H1 (cell line): ENCODE measurements at regions not wholly inside any gene's neighbourhood (a gene's known extent, or its start where the extent isn't known, plus 50 kb on each side); places are given as distances from the start of the nearest gene placed in this dataset.

ENCODE experiments used
- CTCF ChIA-PET: fragments of 300-600 bp; sonication (Branson Sonifier 250); formaldehyde crosslinking; loops from one replicate; lab custom pipeline; 2021; ENCODE audit not compliant: partially characterized antibody; lab: Charles Lee
- POLR2A ChIA-PET: fragments of 300-600 bp; sonication (Branson Sonifier 250); formaldehyde crosslinking; loops from one replicate; lab custom pipeline; 2021; ENCODE audit warnings: inconsistent platforms; ENCODE audit not compliant: partially characterized antibody; lab: Charles Lee
- DNase-seq, 2 experiments: peaks; one replicate each; pipeline versions ENCODE4 v3.0.0 to v3.0.0-alpha.2; 2010 to 2022; ENCODE audit warnings: low spot score in 2 of 2, low read depth in 1 of 2, mixed read lengths in 1 of 2
- FAIRE-seq: peaks from 2 replicates; lab custom pipeline; 2011; peaks lifted over from hg19 to GRCh38; lab: Jason Lieb, UNC
- H2AFZ ChIP-seq: 2 replicates; pipeline ENCODE4 v1.8.1; 2012; ENCODE audit warnings: low read length, inconsistent platforms
- H2AK5ac ChIP-seq: 2 replicates; pipeline ENCODE4 v1.6.1; 2013; ENCODE audit warnings: low read depth, low read length
- H2BK120ac ChIP-seq: replicated peaks from 2 replicates; pipeline ENCODE3; 2013; ENCODE audit warnings: low read depth, low read length, inconsistent platforms
- H2BK12ac ChIP-seq: 2 replicates; pipeline ENCODE4 v1.6.1; 2013; ENCODE audit warnings: low read depth, low read length
- H2BK15ac ChIP-seq: 2 replicates; pipeline ENCODE4 v1.6.1; 2013; ENCODE audit warnings: low read length
- H2BK20ac ChIP-seq: 2 replicates; pipeline ENCODE4 v1.6.1; 2013; ENCODE audit warnings: low read length
- H2BK5ac ChIP-seq: 2 replicates; pipeline ENCODE4 v1.6.1; 2013; ENCODE audit warnings: low read depth, low read length
- H3K14ac ChIP-seq: 2 replicates; pipeline ENCODE4 v1.6.1; 2013; ENCODE audit warnings: inconsistent platforms; ENCODE audit not compliant: insufficient read length
- H3K18ac ChIP-seq: 2 replicates; pipeline ENCODE4 v1.6.1; 2013; ENCODE audit warnings: low read length; ENCODE audit errors: extremely low read depth
- H3K23ac ChIP-seq: 2 replicates; pipeline ENCODE4 v1.6.1; 2013; ENCODE audit warnings: inconsistent platforms; ENCODE audit not compliant: insufficient read length
- H3K23me2 ChIP-seq: 2 replicates; pipeline ENCODE4 v1.6.1; 2013; ENCODE audit warnings: low read depth, low read length
- H3K27ac ChIP-seq: 2 replicates; pipeline ENCODE4 v1.6.1; 2011; ENCODE audit warnings: low read depth, low read length, inconsistent platforms
- H3K27me3 ChIP-seq, 4 experiments: replicated peaks in 1 of 4; 1 replicate in 1 of 4; 2 replicates in 3 of 4; pipeline versions ENCODE4 v1.6.1 to v1.8.1; 2011 to 2013; ENCODE audit warnings: low read length in 3 of 4, mild to moderate bottlenecking in 3 of 4, inconsistent platforms in 2 of 4, mixed read lengths in 2 of 4, moderate library complexity in 1 of 4; ENCODE audit not compliant: control insufficient read depth in 3 of 4, insufficient read depth in 3 of 4; ENCODE audit errors: extremely low read depth in 1 of 4
- H3K36me3 ChIP-seq, 4 experiments: 2 replicates each; pipeline versions ENCODE4 v1.6.1 to v1.8.1; 2011 to 2013; ENCODE audit warnings: mild to moderate bottlenecking in 4 of 4, low read length in 3 of 4, moderate library complexity in 2 of 4, control low read depth in 1 of 4, inconsistent platforms in 1 of 4; ENCODE audit not compliant: insufficient read depth in 4 of 4, control insufficient read depth in 2 of 4
- H3K4ac ChIP-seq: replicated peaks from 2 replicates; pipeline ENCODE3; 2013; ENCODE audit warnings: low read length, low read depth, mixed read lengths, inconsistent platforms; ENCODE audit not compliant: insufficient read length
- H3K4me1 ChIP-seq, 4 experiments: replicated peaks in 1 of 4; 1 replicate in 1 of 4; 2 replicates in 3 of 4; pipeline versions ENCODE4 v1.6.1 to v1.8.1; 2011 to 2013; ENCODE audit warnings: low read length in 3 of 4, inconsistent platforms in 2 of 4, mixed read lengths in 1 of 4; ENCODE audit not compliant: insufficient read depth in 4 of 4, control insufficient read depth in 3 of 4
- H3K4me2 ChIP-seq, 2 experiments: 2 replicates each; pipeline versions ENCODE4 v1.6.1 to v1.8.1; 2011 to 2013; ENCODE audit warnings: low read depth in 2 of 2, low read length in 2 of 2, control low read depth in 1 of 2, inconsistent platforms in 1 of 2, mild to moderate bottlenecking in 1 of 2; ENCODE audit not compliant: insufficient read depth in 1 of 2
- H3K4me3 ChIP-seq, 4 experiments: fragments of 200-600, 300-600 bp in 1 of 4; sonication (generic), shearing (Covaris generic), sonication (Bioruptor Twin) in 1 of 4; 2 replicates each; pipeline versions ENCODE4 v1.5.1 to v1.8.1; 2011 to 2016; ENCODE audit warnings: low read length in 4 of 4, low read depth in 3 of 4, control low read depth in 2 of 4, inconsistent platforms in 2 of 4, mild to moderate bottlenecking in 2 of 4, mixed read lengths in 1 of 4, moderate library complexity in 1 of 4; ENCODE audit not compliant: insufficient read depth in 2 of 4; ENCODE audit errors: extremely low read depth in 1 of 4
- H3K56ac ChIP-seq: replicated peaks from 2 replicates; pipeline ENCODE3; 2013; ENCODE audit warnings: low read depth, mild to moderate bottlenecking, mixed read lengths, low read length, inconsistent platforms; ENCODE audit not compliant: insufficient read length
- H3K79me1 ChIP-seq: 2 replicates; pipeline ENCODE4 v1.6.1; 2013; ENCODE audit warnings: low read depth, low read length, control low read depth
- H3K79me2 ChIP-seq, 2 experiments: 2 replicates each; pipeline versions ENCODE4 v1.6.1 to v1.8.1; 2012 to 2013; ENCODE audit warnings: low read length in 2 of 2, mild to moderate bottlenecking in 2 of 2, inconsistent platforms in 1 of 2; ENCODE audit not compliant: insufficient read depth in 2 of 2, control insufficient read depth in 1 of 2
- H3K9ac ChIP-seq, 4 experiments: replicated peaks in 1 of 4; 1 replicate in 1 of 4; 2 replicates in 3 of 4; pipeline versions ENCODE4 v1.6.1 to v1.8.1; 2011 to 2013; ENCODE audit warnings: low read depth in 3 of 4, low read length in 3 of 4, control low read depth in 2 of 4, mild to moderate bottlenecking in 2 of 4, moderate library complexity in 2 of 4, inconsistent platforms in 1 of 4; ENCODE audit errors: extremely low read depth in 1 of 4
- H3K9me3 ChIP-seq, 2 experiments: 2 replicates each; pipeline versions ENCODE4 v1.6.1 to v1.8.1; 2012 to 2013; ENCODE audit warnings: mild to moderate bottlenecking in 2 of 2, moderate library complexity in 2 of 2, control low read depth in 1 of 2, inconsistent platforms in 1 of 2, low read depth in 1 of 2, low read length in 1 of 2, mixed read lengths in 1 of 2; ENCODE audit not compliant: insufficient read depth in 2 of 2
- H4K20me1 ChIP-seq, 2 experiments: replicated peaks in 1 of 2; 2 replicates each; pipeline versions ENCODE3 to v1.8.1; 2011 to 2013; ENCODE audit warnings: inconsistent platforms in 2 of 2, low read length in 2 of 2, mild to moderate bottlenecking in 1 of 2; ENCODE audit not compliant: insufficient read depth in 2 of 2, control insufficient read depth in 1 of 2
- H4K5ac ChIP-seq: 2 replicates; pipeline ENCODE4 v1.6.1; 2013; ENCODE audit warnings: low read length, low read depth, mixed read lengths, inconsistent platforms; ENCODE audit not compliant: insufficient read length
- H4K8ac ChIP-seq: 2 replicates; pipeline ENCODE4 v1.8.0; 2013; ENCODE audit warnings: mild to moderate bottlenecking, moderate library complexity, low read length, inconsistent platforms; ENCODE audit not compliant: insufficient read depth; ENCODE audit errors: extremely low read depth
- H4K91ac ChIP-seq: replicated peaks from 2 replicates; pipeline ENCODE3; 2013; ENCODE audit warnings: low read length, mixed read lengths, inconsistent platforms; ENCODE audit not compliant: insufficient read length
- HDAC2 ChIP-seq, 2 experiments: fragments of 300-600 bp in 1 of 2; sonication (generic) in 1 of 2; IDR thresholded peaks; 2 replicates each; pipeline ENCODE4 v1.6.1; 2011 to 2012; ENCODE audit warnings: low read depth in 2 of 2, low read length in 2 of 2, mild to moderate bottlenecking in 2 of 2, moderate library complexity in 2 of 2, borderline replicate concordance in 1 of 2, inconsistent platforms in 1 of 2
- MAFK ChIP-seq: IDR thresholded peaks from 2 replicates; pipeline ENCODE4 v1.6.1; 2012; ENCODE audit warnings: low read depth, mild to moderate bottlenecking, improper control_type of control experiment, low read length
- RXRA ChIP-seq: IDR thresholded peaks from 2 replicates; pipeline ENCODE4 v1.6.1; 2011; ENCODE audit warnings: low read depth, mild to moderate bottlenecking, low read length, moderate library complexity; ENCODE audit not compliant: insufficient read depth
- WGBS, 2 experiments: shearing (Covaris generic) in 1 of 2; methylation state at CpG; one replicate each; pipeline versions ENCODE4 v1.1.6 to v1.1.7; 2013 to 2015; ENCODE audit warnings: low lambda C conversion rate in 2 of 2, mixed read lengths in 2 of 2, inconsistent platforms in 1 of 2, low coverage in 1 of 2, missing lambda C conversion rate in 1 of 2; ENCODE audit not compliant: insufficient replicate concordance in 2 of 2, insufficient coverage in 1 of 2, insufficient read length in 1 of 2; ENCODE audit errors: extremely low coverage in 1 of 2, missing lambda C conversion rate in 1 of 2; 5-methylcytosine and 5-hydroxymethylcytosine counted together
- TF ChIP-seq, protein P1 (sequence below): IDR thresholded peaks from 2 replicates; pipeline ENCODE4 v1.6.1; 2011; ENCODE audit warnings: low read depth, mild to moderate bottlenecking, low read length; ENCODE audit not compliant: insufficient read depth

DNA sequence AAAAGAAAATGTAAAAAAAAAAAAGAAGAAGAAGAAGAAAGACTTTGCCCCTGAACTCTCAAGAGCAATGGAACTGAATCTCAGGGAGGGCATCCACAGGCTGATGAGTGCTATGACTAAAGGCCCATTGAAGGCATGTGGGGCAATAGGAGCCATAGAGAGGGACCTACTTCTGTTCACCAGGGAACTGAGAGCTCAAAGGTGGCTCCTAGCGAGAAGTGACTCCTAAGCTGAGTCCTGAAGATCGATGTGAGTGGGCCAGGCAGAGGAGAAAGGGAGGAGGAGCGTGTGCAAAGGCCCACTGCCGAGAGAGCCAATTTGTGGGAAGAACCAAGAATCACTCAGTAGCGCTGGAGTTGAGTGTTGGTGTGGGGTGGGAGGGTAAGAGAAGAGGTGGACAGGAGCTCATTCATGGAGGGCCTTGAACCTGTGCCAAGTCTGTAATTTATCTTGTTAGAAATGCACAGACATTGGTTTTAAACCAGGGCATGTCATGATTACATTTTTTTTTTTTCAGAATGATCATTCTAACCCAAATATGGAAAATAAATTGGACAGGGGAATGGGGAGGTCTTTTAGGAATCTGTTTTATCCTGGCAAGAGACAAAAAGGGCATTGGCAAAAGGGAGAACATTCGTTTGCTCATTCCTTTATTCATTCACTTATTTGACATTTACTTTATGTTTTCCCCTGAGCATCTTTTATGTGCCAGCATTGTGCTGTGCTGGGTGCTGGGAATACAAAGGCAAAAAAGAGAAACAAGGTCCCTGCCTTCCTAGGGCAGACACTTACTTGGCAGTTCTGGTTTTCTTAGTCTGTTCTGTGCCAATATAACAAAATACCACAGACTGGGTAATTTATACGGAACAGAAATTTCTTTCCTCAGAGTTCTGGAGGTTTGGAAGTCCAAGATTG, 67.4 kb upstream of the DSP start:
- no peaks in the 10 kb centered on the region for H3K4me1 ChIP-seq
- FAIRE-seq (no peak), DNase-seq (no peak)
- H2BK12ac ChIP-seq, result no peak overlapping the region
- 89% methylated on average over 7 of the region's 7 CpGs; no CpG with 5 or more reads in 1 of the 2 experiments for WGBS, 2 experiments
- 0 out of 2 replicates have a peak overlapping the region, but pooled peaks have one; percentile 29 for H2BK15ac ChIP-seq
- no peak overlapping the region for H3K4ac ChIP-seq
- H3K9ac ChIP-seq, result no peak overlapping the region
- H3K27me3 ChIP-seq, result no peaks in the 10 kb centered on the region
- no peak overlapping the region for H3K4me3 ChIP-seq
- no peak overlapping the region for H3K27ac ChIP-seq
- H3K23ac ChIP-seq, result no peak overlapping the region
- no peak overlapping the region for H2BK5ac ChIP-seq
- H4K91ac ChIP-seq, result no peak overlapping the region
- H3K18ac ChIP-seq, result no peak overlapping the region
- POLR2A ChIA-PET, result no interaction called here
- H3K9me3 ChIP-seq, result no peaks in the 10 kb centered on the region
- H3K23me2 ChIP-seq, result no peaks in the 10 kb centered on the region
- H4K8ac ChIP-seq, result no peak overlapping the region
- no peak overlapping the region for H3K4me2 ChIP-seq
- H3K36me3 ChIP-seq, result no peaks in the 10 kb centered on the region
- H3K79me1 ChIP-seq, result no peaks in the 10 kb centered on the region
- no peak overlapping the region for H3K56ac ChIP-seq
- no peak overlapping the region for H2BK20ac ChIP-seq
- no peak overlapping the region for H3K14ac ChIP-seq
- no peak overlapping the region for H2AK5ac ChIP-seq
- H4K5ac ChIP-seq, result no peak overlapping the region
- no peaks in the 10 kb centered on the region for H3K79me2 ChIP-seq
- CTCF ChIA-PET, result interaction anchor here (0.6 kb wide), 2 partner anchors 37 to 54 kb away, joined by 3 to 4 read pairs; no protein-coding TSS in a partner anchor
- H2BK120ac ChIP-seq, result no peak overlapping the region
- no peak overlapping the region; the same call in 1 of the 2 replicates for H2AFZ ChIP-seq
- H4K20me1 ChIP-seq, result no peaks in the 10 kb centered on the region
- TF ChIP-seq MAFK (no peak), HDAC2 (IDR thresholded peaks at IDR 0.05; ENCODE audit: borderline replicate concordance in 1 of 2, low read depth in 2 of 2, low read length in 2 of 2) (no peak), RXRA (no peak)
- TF ChIP-seq, protein P1, sequence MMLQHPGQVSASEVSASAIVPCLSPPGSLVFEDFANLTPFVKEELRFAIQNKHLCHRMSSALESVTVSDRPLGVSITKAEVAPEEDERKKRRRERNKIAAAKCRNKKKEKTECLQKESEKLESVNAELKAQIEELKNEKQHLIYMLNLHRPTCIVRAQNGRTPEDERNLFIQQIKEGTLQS, result no peak
